Fibroblast of lung (primary cell): ENCODE measurements at regions not wholly inside any gene's neighbourhood (a gene's known extent, or its start where the extent isn't known, plus 50 kb on each side); places are given as distances from the start of the nearest gene placed in this dataset.
A peak's percentile ranks its signal among the peaks of the same experiment; 100 is the strongest.

Experiments
- DNase-seq, 2 donors: peaks; one replicate each; pipeline versions ENCODE4 v3.0.0 to v3.0.0-alpha.2; 2010; ENCODE audit warnings: low read depth in 2 of 2
- H2AFZ ChIP-seq: 2 replicates; pipeline ENCODE4 v1.5.1; 2012; ENCODE audit warnings: low read length, control low read depth, inconsistent platforms
- H3K27ac ChIP-seq: 2 replicates; pipeline ENCODE4 v1.5.1; 2011; ENCODE audit warnings: low read length, control low read depth; ENCODE audit not compliant: insufficient read depth
- H3K27me3 ChIP-seq: 2 replicates; pipeline ENCODE4 v1.5.1; 2011; ENCODE audit warnings: mild to moderate bottlenecking, low read length; ENCODE audit not compliant: control insufficient read depth, insufficient read depth
- H3K36me3 ChIP-seq: 2 replicates; pipeline ENCODE4 v1.5.1; 2011; ENCODE audit warnings: low read length; ENCODE audit not compliant: control insufficient read depth, insufficient read depth
- H3K4me1 ChIP-seq: 2 replicates; pipeline ENCODE4 v1.5.1; 2011; ENCODE audit warnings: low read length; ENCODE audit not compliant: control insufficient read depth, insufficient read depth; ENCODE audit errors: extremely low read depth
- H3K4me2 ChIP-seq: 2 replicates; pipeline ENCODE4 v1.5.1; 2011; ENCODE audit warnings: low read length, control low read depth; ENCODE audit not compliant: insufficient read depth; ENCODE audit errors: extremely low read depth
- H3K4me3 ChIP-seq, 4 experiments: fragments of 200-600 bp in 1 of 4; sonication (generic) in 1 of 4; replicated peaks in 1 of 4; 2 replicates each; pipeline ENCODE4 v1.5.1; 2011 to 2016; ENCODE audit warnings: low read length in 4 of 4, low read depth in 3 of 4, mild to moderate bottlenecking in 3 of 4, control low read depth in 2 of 4, inconsistent platforms in 1 of 4, mixed read lengths in 1 of 4; ENCODE audit not compliant: insufficient read depth in 1 of 4; ENCODE audit errors: control extremely low read depth in 1 of 4
- H3K79me2 ChIP-seq: 2 replicates; pipeline ENCODE4 v1.5.1; 2012; ENCODE audit warnings: mild to moderate bottlenecking, low read length, inconsistent platforms; ENCODE audit not compliant: control insufficient read depth, insufficient read depth
- H3K9ac ChIP-seq: 2 replicates; pipeline ENCODE4 v1.5.1; 2011; ENCODE audit warnings: mild to moderate bottlenecking, low read length, control low read depth; ENCODE audit not compliant: insufficient read depth
- H3K9me3 ChIP-seq: 2 replicates; pipeline ENCODE4 v1.5.1; 2012; ENCODE audit warnings: low read depth, low read length; ENCODE audit not compliant: control insufficient read depth, insufficient read depth
- H4K20me1 ChIP-seq: 2 replicates; pipeline ENCODE4 v1.5.1; 2011; ENCODE audit warnings: low read length; ENCODE audit not compliant: control insufficient read depth, insufficient read depth; ENCODE audit errors: extremely low read depth
- EZH2 ChIP-seq: IDR thresholded peaks from 2 replicates; pipeline ENCODE4 v1.5.1; 2012; ENCODE audit warnings: low read length, control low read depth, mild to moderate bottlenecking; ENCODE audit errors: missing control alignments
- TF ChIP-seq, protein P1 (sequence below), 2 donors: IDR thresholded peaks in 1 of 2; conservative IDR thresholded peaks in 1 of 2; 1 replicate in 1 of 2; 2 replicates in 1 of 2; pipeline ENCODE4 v1.5.1; 2011 to 2012; ENCODE audit warnings: low read length in 2 of 2, control low read depth in 1 of 2, inconsistent platforms in 1 of 2, low read depth in 1 of 2, mild to moderate bottlenecking in 1 of 2

DNA sequence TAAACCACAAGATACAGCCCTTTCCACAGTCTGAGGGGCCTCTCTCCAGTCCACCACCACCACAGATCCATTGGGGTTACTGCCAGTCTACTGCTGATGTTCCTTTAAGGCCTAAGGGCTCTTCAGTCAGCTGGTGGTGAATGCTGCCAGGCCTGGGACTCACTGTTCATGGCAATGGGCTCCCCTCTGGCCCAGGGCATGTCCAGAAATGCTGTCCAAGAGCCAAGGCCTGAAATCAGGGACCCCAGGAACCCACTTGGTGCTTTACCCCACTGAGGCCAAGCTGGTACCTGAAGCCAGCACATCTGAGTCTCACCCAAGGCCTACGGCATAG, 128.6 kb upstream of the CBLB start:
- no peak overlapping the region for H3K4me3 ChIP-seq
- no peak overlapping the region for H3K4me2 ChIP-seq
- H2AFZ ChIP-seq: no peak overlapping the region
- peaks cover 7% of the 10 kb centered on the region for H3K4me1 ChIP-seq
- no peak for DNase-seq
- H3K79me2 ChIP-seq: no peaks in the 10 kb centered on the region
- no peak overlapping the region for H3K27ac ChIP-seq
- H4K20me1 ChIP-seq: no peaks in the 10 kb centered on the region
- H3K27me3 ChIP-seq: no peaks in the 10 kb centered on the region
- TF ChIP-seq EZH2: no peak
- TF ChIP-seq, protein P1, sequence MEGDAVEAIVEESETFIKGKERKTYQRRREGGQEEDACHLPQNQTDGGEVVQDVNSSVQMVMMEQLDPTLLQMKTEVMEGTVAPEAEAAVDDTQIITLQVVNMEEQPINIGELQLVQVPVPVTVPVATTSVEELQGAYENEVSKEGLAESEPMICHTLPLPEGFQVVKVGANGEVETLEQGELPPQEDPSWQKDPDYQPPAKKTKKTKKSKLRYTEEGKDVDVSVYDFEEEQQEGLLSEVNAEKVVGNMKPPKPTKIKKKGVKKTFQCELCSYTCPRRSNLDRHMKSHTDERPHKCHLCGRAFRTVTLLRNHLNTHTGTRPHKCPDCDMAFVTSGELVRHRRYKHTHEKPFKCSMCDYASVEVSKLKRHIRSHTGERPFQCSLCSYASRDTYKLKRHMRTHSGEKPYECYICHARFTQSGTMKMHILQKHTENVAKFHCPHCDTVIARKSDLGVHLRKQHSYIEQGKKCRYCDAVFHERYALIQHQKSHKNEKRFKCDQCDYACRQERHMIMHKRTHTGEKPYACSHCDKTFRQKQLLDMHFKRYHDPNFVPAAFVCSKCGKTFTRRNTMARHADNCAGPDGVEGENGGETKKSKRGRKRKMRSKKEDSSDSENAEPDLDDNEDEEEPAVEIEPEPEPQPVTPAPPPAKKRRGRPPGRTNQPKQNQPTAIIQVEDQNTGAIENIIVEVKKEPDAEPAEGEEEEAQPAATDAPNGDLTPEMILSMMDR (conservative IDR thresholded peaks at IDR 0.05 in 1 of 2, IDR thresholded peaks at IDR 0.05 in 1 of 2; ENCODE audit: low read depth in 1 of 2, low read length in 2 of 2): no peak
- no peak overlapping the region for H3K9ac ChIP-seq
- no peaks in the 10 kb centered on the region for H3K36me3 ChIP-seq
- H3K9me3 ChIP-seq: no peaks in the 10 kb centered on the region

DNA sequence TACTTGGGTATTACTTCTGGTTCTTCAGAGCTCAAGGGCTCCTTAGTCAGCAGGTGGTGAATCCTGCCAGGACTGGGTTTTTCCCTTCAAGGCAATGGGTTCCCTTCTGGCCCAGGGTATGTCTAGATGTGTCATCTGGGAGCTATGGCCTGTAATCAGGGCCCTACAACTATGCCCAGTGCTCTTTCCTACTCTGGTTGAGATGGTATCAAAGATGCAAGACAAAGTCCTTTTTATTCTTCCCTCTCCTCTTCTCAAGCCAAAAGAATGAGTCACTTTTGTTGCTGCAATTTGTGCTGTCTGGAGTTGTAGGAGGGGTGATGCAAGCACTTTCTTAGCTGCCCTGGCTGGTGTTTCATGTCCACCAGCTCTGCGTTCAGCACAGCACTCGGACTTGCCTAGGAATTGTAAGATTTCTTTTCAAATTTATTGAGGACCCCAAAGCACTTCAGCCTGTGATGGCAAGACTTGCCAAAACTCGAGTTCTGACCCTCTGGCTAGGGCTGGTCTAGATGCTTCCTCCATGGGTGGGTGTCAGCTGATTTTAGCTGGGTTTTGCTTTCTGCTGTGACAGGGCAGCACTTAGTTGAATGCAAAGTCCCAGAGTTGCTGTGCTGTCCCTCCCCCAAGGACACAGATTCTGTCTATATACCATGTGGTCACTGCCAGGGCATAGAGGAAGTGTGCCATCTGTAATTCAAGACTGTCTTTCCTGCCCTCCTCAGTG, 129.2 kb upstream of the CBLB start:
- Histone ChIP-seq H3K9me3 (no peaks in the 10 kb centered on the region), H3K36me3 (no peaks in the 10 kb centered on the region), H3K27ac (peak overlapping the region; percentile 33), H3K79me2 (no peaks in the 10 kb centered on the region), H3K27me3 (no peaks in the 10 kb centered on the region), H3K4me3 (no peak overlapping the region), H3K4me2 (peak overlapping the region; percentile 17), H3K4me1 (peaks cover 7% of the 10 kb centered on the region), H4K20me1 (no peaks in the 10 kb centered on the region), H2AFZ (peak overlapping the region; percentile 61), H3K9ac (no peak overlapping the region)
- peak; percentile 95 to 99 for DNase-seq
- TF ChIP-seq, protein P1 (conservative IDR thresholded peaks at IDR 0.05 in 1 of 2, IDR thresholded peaks at IDR 0.05 in 1 of 2; ENCODE audit: low read depth in 1 of 2, low read length in 2 of 2): no peak

GRCh38 chr3:105999856-106000255, 131.0 kb upstream of the CBLB start:
- Histone ChIP-seq H3K79me2 (no peaks in the 10 kb centered on the region), H3K9me3 (no peaks in the 10 kb centered on the region), H4K20me1 (no peaks in the 10 kb centered on the region), H3K4me3 (no peak overlapping the region), H2AFZ (no peak overlapping the region), H3K4me1 (peaks cover 9% of the 10 kb centered on the region), H3K4me2 (no peak overlapping the region), H3K9ac (no peak overlapping the region), H3K27me3 (no peaks in the 10 kb centered on the region), H3K27ac (no peak overlapping the region), H3K36me3 (no peaks in the 10 kb centered on the region)
- TF ChIP-seq, protein P1 (conservative IDR thresholded peaks at IDR 0.05 in 1 of 2, IDR thresholded peaks at IDR 0.05 in 1 of 2; ENCODE audit: low read depth in 1 of 2, low read length in 2 of 2): no peak
- no peak for TF ChIP-seq EZH2
- DNase-seq: no peak
